ENCODE measurements at regions not wholly inside any gene's neighbourhood (a gene's known extent, or its start where the extent isn't known, plus 50 kb on each side); places are given as distances from the start of the nearest gene placed in this dataset.
"Not testable (repeated sequence)": the region's sequence is repeated elsewhere in the genome, so short reads cannot be mapped to it uniquely, and the experiment has no call there.

DNA sequence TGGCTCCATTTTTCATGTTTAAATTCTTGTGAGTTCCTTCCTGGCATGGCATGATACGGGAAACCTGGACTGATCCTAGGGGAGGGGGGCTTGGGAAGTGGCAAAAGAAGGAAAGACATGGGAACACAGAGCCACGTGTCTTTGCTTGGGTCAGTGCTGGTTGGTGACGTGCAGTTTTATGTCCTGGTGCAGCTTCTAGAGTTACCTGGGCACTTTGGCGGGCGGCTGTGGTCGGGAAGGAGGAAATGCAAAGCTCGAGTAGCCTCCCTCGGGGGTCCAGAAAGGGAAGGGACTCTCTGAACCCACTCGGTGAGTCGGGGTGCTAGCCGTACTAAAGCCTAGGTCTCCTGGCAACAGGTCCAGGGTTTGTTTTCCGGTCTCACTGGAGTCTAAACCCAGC, 94.6 kb downstream of the APOB start:
- no peak for DNase-seq (ENCODE audit: low spot score)

DNA sequence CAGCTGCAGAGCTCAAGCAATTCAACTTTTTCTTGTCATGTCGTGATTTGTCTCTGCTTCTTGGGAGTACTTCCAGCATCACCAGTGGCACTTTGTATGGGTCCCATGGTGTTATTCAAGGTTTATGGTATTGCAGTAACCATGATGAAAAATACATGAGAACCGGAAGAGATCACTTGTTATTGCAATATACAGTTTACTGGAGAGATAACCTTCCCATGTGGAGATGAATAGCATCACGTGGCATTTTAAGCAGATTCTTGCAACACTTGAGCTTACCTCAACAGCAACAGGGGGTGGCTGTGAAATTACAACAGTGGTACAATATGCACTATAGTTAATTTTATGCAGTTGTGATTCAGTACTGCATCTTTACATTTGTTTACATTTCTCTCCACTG, 97.4 kb downstream of the APOB start:
- no peak for DNase-seq (ENCODE audit: low spot score)

DNA sequence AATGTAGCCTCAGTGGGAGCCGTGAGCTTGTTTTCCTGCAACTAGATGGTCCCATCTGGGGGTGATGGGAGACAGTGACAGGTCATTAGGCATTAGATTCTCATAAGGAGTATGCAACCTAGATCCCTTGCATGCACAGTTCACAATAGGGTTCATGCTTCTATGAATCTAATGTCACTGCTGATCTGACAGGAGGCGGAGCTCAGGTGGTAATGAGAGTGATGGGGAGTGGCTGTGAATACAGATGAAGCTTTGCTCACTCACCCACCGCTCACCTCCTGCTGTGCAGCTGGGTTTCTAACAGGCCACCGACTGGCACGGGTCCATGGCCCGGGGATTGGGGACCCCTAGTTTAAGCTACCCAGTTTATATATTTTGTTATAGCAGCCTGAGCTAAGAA, 100.2 kb downstream of the APOB start:
- not testable (repeated sequence) for DNase-seq (ENCODE audit: low spot score)

DNA sequence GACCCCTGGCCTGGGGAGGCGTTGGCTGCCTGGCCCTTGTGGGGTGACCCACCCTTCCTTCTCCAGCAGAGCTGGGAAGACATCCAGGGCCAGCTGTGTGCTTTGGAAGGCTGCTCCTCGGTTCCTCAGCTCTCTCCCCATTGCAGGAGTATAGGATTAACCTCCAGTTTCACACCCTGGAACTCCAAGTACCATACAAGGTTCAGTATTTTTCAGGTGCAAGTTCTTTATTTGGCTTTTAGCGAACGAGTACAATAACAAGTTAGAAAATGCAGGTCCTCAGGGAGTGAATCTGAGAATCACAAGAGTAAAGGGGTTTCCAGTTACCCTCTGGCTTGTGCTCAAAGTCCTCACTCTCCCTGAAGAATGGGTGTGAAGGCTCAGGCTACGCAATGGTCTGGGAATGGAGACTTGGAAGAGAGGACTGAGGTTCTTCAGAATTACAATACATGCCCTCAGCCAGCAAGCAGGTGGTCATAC, 101.2 kb downstream of the APOB start:
- no peak for DNase-seq (ENCODE audit: low spot score)

DNA sequence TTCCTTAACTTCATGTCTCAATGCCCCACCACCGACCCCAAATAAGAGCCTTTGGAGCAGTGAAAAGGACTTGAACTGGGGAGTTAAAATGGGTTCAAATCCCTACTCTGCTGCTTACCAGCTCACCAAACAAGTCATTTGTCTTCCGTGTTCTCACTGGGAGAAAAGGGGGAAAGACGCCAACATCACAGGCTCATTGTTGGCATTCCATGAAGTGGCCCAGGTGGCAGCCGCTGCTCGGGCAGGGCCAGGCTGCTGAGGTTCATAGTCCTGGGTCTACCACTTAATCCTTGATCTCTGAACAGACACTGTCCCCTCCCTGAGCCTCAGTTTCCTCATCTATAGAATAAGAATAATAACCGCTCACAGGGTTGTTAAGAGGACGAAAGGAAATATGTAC, 103.0 kb downstream of the APOB start:
- DNase-seq (ENCODE audit: low spot score), result no peak

DNA sequence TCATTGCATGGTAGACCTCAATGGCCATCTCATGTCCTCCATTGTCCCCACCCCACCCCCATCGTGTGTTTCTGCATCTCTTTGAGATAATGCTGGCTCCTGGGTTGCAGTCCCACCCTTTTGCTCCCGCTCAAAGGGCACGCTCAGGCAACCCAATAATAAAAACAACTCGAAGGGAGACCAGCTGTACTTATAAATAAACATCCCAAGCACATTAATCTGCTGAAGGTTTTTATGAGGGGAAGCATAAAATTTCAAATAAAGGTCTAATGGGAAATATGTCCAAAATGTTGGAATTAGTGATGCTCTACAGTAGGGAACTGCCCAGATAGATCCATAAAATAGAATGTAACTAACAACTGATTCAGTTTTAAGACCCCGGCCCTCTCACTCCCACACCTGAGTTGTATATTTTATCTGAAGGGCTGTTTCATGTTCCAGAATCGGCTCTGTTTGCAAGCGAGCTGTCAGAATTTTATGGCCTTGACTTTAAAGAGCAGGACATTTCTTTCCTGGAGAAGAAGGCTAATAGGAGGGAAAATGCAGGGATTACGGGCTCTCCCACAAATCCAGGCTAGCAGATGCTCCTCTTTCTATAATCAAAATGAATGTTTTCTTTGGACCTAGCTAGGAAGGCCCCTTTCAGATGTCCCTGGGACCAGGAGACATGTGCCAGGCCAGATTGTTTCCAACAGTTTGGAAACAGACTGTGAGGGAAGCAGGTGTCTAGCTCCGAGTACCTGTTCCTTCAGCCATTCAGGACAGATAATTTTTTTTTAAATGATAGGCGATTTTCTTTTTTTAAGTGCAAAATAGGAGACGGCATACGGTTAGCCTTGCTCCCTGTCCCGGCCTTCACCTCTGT, 103.7 kb downstream of the APOB start:
- no peak for DNase-seq (ENCODE audit: low spot score)

DNA sequence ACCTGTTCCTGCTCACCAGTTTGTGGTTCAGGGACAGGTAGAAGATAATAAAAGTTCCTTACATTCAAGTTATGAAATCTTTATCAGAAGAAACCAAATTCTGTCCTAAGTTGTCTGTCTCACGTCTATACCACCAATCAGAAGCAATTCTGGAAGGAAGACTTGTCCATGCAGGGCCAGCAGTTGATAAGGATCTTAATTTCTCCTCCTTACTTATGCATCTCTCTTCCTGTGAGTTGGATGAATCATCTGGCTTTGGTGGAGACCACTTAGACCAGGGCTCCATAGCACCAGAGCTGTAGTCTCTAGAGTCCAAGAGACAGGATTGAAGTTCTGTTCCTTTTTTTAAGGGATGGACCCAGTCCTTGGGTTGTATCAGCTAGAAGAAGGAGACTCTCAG, 106.5 kb downstream of the APOB start:
- no peak for DNase-seq (ENCODE audit: low spot score)

DNA sequence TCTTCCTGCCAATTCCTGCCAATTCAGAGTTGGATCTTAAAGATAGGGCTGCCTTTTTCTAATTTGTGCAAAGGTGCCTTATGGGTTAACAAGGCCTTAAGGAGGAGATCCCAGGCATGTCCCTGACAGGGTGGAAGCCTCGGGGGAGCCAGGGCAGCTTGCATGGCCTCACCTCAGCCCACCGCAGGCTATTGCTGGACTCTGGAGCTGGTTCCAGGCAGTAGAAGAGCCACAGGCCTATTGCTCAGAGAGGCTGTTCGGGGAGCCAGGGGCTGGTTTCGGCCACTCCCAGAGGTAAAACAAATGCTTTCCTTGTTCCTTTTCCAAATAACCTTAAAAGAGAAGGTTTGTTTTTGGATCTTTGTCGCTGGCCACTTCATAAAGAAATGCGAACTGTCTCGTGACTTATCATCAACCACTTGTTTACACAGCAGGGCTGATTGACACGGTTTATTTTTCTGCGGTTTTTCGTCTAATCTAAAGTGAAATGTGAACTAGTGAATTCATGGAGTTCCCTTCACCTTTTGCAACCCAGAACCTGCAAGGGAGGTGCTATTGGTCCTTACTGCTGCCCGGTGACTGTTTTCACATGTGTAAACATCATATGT, 108.6 kb downstream of the APOB start:
- no peak for DNase-seq (ENCODE audit: low spot score)

DNA sequence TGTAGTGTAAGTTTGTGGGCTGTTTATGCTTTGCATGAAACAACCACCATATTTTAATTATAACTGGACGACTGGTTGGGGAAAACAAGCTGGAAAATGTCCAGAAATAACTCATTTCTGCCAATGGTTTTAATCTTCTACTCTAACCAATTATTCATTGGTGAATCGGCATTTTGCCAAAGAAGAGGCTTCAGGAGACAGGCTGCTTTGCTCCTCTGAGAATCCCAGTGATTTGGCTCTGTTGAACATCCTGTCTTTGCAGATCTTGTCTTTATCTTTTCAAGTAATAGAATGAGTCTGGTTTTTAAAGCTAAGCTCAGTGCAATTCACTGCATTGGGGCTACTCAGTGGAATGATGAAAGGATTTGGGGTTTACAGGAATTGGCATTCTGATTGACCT, 109.6 kb downstream of the APOB start:
- DNase-seq (ENCODE audit: low spot score), result no peak

DNA sequence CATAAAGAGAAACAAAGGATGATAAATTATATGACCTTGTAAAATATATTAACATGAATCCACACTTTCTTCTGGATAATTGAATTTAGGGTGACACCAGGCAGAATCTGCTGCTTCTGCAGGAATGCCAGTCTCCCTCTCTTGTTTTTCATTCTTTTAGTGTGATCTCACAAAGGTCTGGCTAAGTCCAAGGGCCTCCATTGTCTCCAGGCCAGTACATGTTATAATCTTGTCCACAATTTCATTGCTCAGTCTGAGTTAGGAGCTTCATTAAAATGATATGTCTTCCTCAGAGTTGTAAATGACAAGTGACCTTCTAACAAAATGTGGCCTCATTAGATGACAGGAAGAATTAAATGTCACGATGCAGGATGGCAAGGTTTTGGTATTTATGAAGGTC, 110.2 kb downstream of the APOB start:
- DNase-seq (ENCODE audit: low spot score), result no peak

DNA sequence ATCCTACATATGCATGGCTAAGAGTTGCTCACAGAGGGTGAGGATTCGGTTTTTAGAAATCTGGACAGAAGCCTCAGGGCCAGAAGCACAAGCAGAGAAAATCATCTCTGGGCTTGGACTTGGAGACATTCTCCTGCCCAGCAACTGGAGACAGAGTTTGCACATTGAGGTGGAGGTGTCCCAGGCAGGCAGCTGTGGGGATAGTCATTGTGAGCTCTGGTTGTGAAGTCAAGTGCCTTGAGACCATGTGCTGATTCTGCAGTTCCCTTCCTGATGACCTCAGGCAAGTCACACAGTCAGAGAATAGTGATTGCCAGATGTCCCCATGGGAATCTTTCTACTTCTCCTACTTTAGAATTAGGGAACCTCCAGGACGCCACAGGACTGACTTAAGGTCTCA, 108.4 kb upstream of the LDAH start:
- no peak for DNase-seq (ENCODE audit: low spot score)

DNA sequence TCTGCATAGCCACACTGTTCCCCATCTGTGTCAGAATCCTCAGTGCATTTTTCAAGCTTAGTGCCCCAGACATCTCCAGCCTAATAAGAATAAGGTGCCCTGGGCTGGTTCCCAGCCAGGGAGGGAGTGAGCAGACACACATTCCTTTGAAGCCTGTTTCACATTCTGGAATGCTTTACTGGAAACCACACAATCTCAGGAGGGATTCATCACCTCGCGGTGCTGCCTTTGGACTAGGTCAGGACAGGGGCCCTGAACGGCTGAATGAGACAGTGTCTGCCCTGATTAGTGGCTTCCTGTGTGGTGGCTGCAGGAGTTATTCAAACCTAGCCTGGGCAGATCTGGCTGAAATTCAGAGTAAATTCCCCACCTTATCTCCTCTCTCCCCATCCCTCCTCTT, 108.0 kb upstream of the LDAH start:
- no peak for DNase-seq (ENCODE audit: low spot score)

DNA sequence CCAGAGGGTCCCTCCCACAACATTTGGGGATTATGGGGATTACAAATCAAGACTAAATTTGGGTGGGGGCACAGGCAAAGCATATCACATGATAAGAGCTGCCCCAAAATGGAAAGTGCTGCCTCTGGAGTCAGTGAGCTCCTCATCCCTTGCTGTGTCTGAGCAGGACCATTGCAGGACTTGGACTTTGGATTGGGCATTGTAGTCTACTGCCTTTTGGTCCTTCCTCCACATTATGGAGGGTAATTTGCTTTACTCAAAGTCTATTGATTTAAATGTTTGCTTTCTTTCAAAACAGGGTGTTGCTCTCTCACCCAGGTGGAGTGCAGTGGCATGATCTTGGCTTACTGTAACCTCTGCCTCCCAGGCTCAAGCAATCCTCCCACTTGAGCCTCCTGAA, 106.8 kb upstream of the LDAH start:
- DNase-seq (ENCODE audit: low spot score), result no peak

DNA sequence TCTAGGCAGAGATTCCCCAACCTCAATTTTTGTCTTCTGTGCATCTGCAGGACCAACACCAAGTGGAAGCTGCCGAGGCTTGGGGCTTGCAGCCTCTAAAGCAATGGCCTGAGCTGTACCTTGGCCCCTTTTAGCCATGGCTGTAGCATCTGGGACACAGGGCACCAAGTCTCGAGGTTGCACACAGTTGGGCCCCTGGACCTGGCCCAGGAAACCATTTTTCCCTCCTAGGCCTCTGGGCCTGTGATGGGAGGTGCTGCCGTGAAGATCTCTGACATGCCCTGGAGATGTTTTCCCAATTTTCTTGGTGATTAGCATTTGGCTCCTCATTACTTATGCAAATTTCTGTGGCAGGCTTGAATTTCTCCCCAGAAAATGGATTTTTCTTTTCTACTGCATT, 105.7 kb upstream of the LDAH start:
- DNase-seq (ENCODE audit: low spot score), result no peak

DNA sequence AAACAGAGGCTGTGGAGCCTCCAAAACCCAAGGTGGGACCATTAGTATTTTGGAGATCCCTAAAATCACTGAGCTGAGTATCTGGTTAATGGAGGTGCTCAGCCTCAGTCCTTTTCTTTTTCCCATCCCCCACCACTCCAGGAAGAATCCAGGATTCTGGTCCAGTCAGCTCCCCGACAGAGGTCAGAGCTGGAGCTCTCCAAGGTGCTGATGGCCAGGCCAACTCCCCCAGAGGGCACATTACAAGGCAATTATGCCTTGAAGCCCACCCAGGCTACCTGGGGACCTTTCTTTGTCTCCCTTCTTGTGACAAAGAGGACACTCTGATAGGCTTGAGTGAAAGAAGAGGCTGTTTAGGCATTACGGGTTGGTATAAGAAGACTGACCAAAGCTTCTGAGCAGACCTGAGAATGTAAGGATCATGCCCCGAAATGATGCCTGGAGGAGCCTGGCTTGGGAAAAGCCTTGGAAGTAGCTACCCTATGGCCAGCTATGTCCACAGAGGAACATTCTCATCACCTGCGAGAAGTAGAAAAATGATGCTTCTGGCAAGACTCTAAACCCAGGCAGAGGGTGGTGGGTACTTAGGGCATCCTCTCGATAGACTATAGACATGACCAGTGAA, 102.5 kb upstream of the LDAH start:
- DNase-seq (ENCODE audit: low spot score), result no peak

DNA sequence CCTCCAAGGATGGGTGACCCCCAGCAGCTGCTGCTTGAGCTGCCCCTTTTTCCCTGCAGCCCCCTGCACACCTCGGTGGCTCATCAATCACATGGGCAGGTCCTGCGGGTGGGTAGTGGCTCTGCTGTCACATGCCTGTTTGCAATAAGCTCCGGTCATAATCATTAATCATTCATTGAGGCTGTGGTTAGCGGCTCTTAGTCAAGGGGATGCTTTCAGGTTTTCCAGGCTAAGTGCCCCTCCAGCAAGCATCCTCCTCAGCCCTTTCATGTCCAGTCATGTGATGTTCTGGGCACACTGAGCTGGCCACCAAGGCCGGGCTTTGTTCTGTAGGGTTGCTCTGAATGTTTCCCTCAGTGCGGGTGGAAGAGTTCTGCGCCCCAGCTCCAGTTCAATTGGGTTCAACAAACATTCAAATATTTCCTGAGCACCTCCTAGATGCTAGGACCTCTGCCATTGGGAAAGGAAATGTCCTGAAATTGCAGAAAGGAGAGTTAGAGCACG, 96.4 kb upstream of the LDAH start:
- DNase-seq (ENCODE audit: low spot score), result peak; percentile 27

DNA sequence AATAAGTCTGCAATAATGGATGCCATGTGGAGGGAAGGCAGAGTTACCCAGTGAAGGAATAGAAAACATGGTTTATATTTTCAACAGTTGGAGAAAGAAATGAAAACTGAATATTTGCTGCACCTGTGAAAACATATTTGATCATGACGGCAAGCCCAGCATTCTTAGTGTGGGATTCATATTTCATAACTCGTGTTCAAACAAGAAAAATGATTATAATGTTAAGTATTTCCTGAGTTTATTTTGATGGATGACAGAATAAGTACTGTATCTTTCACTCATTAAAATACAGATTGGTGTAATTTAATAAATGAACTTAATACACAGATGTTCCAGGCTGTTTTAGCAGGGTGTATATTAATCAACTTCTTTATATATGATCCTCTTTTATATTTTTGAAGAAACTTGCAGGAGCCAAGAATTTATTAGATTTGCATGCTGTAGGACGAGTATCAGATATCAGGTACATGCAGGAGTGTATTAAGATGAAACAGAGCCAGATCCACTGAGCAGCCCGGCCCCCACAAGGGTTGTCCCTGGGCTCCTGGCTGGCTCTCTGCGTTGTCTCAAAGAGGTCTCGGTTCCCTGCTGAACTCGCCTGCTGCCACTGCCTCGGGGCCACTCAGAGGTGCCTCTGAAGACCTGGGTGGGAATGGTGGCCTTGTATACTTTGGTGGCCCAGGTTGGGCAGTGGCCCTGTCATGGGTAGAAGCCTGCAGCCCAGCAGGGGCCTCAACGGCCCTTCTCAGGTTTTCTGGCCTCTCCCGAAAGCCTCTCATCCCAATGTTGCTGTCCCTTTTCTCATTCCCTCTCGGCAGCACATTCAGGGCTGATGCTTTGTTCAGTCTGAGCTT, 95.0 kb upstream of the LDAH start:
- DNase-seq (ENCODE audit: low spot score), result peak; percentile 41

DNA sequence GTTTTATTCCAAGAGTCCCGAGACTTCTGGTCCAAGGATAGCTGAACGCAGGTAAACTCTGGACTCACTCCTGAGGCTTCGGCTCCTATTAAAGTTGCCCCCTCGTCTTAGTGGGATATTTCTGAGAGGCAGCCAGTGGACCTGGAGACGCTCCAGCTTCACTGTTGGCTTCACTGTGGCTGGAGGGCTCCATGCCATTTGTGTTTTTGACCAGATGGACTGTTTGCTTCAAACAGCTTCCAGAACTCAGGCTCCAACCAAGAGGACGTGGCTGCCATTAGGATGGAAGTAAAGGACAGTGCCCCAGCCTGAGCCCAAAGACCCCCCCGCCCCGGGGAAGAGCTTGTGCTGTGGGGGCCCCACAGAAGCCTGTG, 94.4 kb upstream of the LDAH start:
- no peak for DNase-seq (ENCODE audit: low spot score)

DNA sequence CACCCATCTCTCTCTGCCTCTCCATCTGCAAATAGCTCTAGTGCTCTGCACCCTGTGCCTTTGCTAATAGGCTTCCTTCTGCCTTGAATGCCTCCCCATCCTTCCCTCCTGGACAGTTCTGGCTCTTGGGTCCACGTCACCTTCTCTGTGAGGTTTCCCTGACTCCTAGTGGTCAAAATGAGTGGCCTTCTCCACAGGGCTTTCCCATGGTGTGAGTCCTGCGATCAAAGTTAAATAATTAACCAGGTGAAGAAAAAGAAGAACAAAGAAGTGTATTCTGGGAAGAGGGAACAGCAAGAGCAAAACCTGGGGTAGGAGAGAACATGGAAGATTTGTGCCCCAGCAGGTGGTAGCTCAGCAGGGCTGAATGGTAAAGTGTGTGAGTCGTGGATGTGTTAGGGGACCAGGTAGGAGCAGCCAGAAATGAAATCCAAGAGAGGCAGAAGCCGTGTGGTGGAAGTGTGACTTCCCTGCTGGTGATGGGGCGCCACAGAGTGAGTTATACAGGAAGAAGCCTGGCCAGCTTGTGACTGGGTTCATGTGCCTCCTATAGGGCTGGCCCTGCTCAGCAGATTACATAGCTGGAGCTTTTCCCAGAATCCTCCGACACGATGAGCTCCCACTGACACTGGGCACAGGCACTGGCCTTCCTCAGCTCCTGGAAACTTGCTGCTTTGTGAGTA, 93.8 kb upstream of the LDAH start:
- DNase-seq (ENCODE audit: low spot score), result peak; percentile 51

DNA sequence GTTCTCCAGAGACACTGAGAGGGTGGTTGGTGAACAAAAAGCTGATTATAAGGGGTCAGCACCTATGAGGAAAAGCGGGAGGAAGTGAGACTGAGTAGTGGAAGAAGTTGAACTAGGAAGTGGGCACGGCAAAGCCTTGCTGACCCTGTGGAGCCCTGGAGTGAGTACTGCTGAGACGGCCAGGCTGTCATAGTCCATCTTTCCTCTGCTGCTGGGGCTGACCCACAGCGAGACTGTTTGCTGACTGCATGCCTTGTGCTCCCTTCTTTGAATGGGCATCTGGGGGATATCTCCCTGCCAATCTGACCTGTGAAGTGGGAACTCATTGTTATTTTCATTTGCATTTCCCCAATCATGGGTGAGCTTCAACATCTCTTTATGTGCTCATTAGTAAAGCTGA, 92.4 kb upstream of the LDAH start:
- no peak for DNase-seq (ENCODE audit: low spot score)

DNA sequence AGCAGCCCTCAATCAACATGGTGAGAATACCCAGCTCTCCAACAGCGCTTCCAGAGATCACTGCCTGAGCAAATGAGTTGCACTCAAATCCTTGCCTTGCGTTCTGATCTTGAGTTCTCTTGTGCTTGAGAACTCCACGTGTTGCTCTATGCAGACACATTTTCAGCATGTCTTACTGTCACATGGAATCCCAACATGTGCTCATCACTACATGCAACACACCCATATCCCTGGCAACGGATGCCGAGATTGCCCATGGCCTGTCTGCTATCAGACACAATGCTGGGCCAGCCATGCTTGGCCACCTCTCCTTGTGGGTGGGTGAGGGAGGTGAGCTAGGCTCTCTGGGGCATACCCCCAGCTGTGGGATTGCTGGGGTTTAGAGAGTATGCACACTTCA, 91.9 kb upstream of the LDAH start:
- DNase-seq (ENCODE audit: low spot score), result no peak

Data from ureter (tissue), 1 donor.